ENCODE measurements at regions not wholly inside any gene's neighbourhood (a gene's known extent, or its start where the extent isn't known, plus 50 kb on each side); places are given as distances from the start of the nearest gene placed in this dataset.

GRCh38 chr9:129258124-129258822 lies 80.2 kb upstream of the IER5L start:
- H3K27ac ChIP-seq (replicated peaks): no peak overlapping the region
- peaks cover 19% of the 10 kb centered on the region for H3K27me3 ChIP-seq (ENCODE audit: insufficient read depth, poor library complexity, severe bottlenecking)
- DNase-seq (ENCODE audit: low read depth in 1 of 2, low spot score in 1 of 2): peak; percentile 64 to 75
- TF ChIP-seq CTCF (IDR thresholded peaks at IDR 0.05; ENCODE audit: insufficient read depth, low read length) (no peak), SPI1 (IDR thresholded peaks at IDR 0.05; ENCODE audit: borderline replicate concordance, low read depth) (no peak), REST (IDR thresholded peaks at IDR 0.05; ENCODE audit: insufficient replicate concordance, low read depth) (no peak), GABPA (IDR thresholded peaks at IDR 0.05; ENCODE audit: low read depth) (no peak), POLR2AphosphoS5 (IDR thresholded peaks at IDR 0.05; ENCODE audit: low read depth) (no peak)
- 0 out of 2 replicates have a peak overlapping the region, but pooled peaks have one; percentile 2 for H3K4me3 ChIP-seq (replicated peaks; ENCODE audit: insufficient read depth, low read length)

GRCh38 chr9:129256959-129257713 lies 79.1 kb upstream of the IER5L start:
- H3K27ac ChIP-seq (replicated peaks): no peak overlapping the region
- DNase-seq (ENCODE audit: low read depth in 1 of 2, low spot score in 1 of 2): no peak
- TF ChIP-seq GABPA (IDR thresholded peaks at IDR 0.05; ENCODE audit: low read depth) (no peak), CTCF (IDR thresholded peaks at IDR 0.05; ENCODE audit: insufficient read depth, low read length) (no peak), SPI1 (IDR thresholded peaks at IDR 0.05; ENCODE audit: borderline replicate concordance, low read depth) (no peak), POLR2AphosphoS5 (IDR thresholded peaks at IDR 0.05; ENCODE audit: low read depth) (no peak), REST (IDR thresholded peaks at IDR 0.05; ENCODE audit: insufficient replicate concordance, low read depth) (no peak)

GRCh38 chr9:129254566-129255287 lies 76.7 kb upstream of the IER5L start:
- no peak overlapping the region for H3K4me3 ChIP-seq (replicated peaks; ENCODE audit: insufficient read depth, low read length)
- DNase-seq (ENCODE audit: low read depth in 1 of 2, low spot score in 1 of 2): no peak
- peaks cover 19% of the 10 kb centered on the region for H3K27me3 ChIP-seq (ENCODE audit: insufficient read depth, poor library complexity, severe bottlenecking)
- no peak for TF ChIP-seq SPI1 (IDR thresholded peaks at IDR 0.05; ENCODE audit: borderline replicate concordance, low read depth)
- H3K27ac ChIP-seq (replicated peaks): no peak overlapping the region

More at GRCh38 chr9:129256959-129257713, 79.1 kb upstream of the IER5L start:
- peaks cover 19% of the 10 kb centered on the region for H3K27me3 ChIP-seq (ENCODE audit: insufficient read depth, poor library complexity, severe bottlenecking)
- no peak overlapping the region for H3K4me3 ChIP-seq (replicated peaks; ENCODE audit: insufficient read depth, low read length)

All from HL-60 (cell line).